Suppressor macrophage treated with lipopolysaccharide for 4 hours (primary cell): ENCODE measurements at regions not wholly inside any gene's neighbourhood (a gene's known extent, or its start where the extent isn't known, plus 50 kb on each side); places are given as distances from the start of the nearest gene placed in this dataset.
"Not testable (repeated sequence)": the region's sequence is repeated elsewhere in the genome, so short reads cannot be mapped to it uniquely, and the experiment has no call there.

Experiments used
- DNase-seq: peaks from one replicate; pipeline ENCODE4 v3.0.0-alpha.2; 2020

- DNase-seq, result no peak
These were observed 93.8 kb upstream of the MDM1 start for GRCh38 chr12:68425998-68426397.

GRCh38 chr12:68428211-68428610 lies 96.0 kb upstream of the MDM1 start:
- no peak for DNase-seq

GRCh38 chr12:68428724-68429501 lies 96.8 kb upstream of the MDM1 start:
- DNase-seq, result no peak

- DNase-seq, result no peak
These were observed 97.5 kb upstream of the MDM1 start for GRCh38 chr12:68429696-68430095.

- no peak for DNase-seq
These were observed 99.6 kb upstream of the MDM1 start for GRCh38 chr12:68431786-68432185.

- no peak for DNase-seq
These were observed 100.5 kb upstream of the MDM1 start for GRCh38 chr12:68432622-68433021.

- no peak for DNase-seq
These were observed 102.5 kb upstream of the MDM1 start for GRCh38 chr12:68434391-68435298.

GRCh38 chr12:68435299-68435637 lies 103.1 kb upstream of the MDM1 start:
- DNase-seq, result no peak

- DNase-seq, result no peak
These were observed 103.7 kb upstream of the MDM1 start for GRCh38 chr12:68435816-68436215.

GRCh38 chr12:68438601-68439000 lies 106.4 kb upstream of the MDM1 start:
- DNase-seq, result no peak

GRCh38 chr12:68439368-68440045 lies 107.3 kb upstream of the MDM1 start:
- DNase-seq, result no peak

- no peak for DNase-seq
These were observed 108.0 kb upstream of the MDM1 start for GRCh38 chr12:68440068-68440581.

GRCh38 chr12:68441167-68441566 lies 109.0 kb upstream of the MDM1 start:
- DNase-seq, result no peak

GRCh38 chr12:68442353-68442972 lies 110.3 kb upstream of the MDM1 start:
- not testable (repeated sequence) for DNase-seq

- DNase-seq, result not testable (repeated sequence)
These were observed 111.5 kb upstream of the MDM1 start for GRCh38 chr12:68443695-68444094.

GRCh38 chr12:68445824-68446223 lies 113.7 kb upstream of the MDM1 start:
- DNase-seq, result no peak

- no peak for DNase-seq
These were observed 114.2 kb upstream of the MDM1 start for GRCh38 chr12:68446384-68446783.

GRCh38 chr12:68446901-68447796 lies 115.0 kb upstream of the MDM1 start:
- DNase-seq, result peak; percentile 64

- no peak for DNase-seq
These were observed 115.7 kb upstream of the MDM1 start for GRCh38 chr12:68447797-68448260.

- DNase-seq, result no peak
These were observed 117.0 kb upstream of the MDM1 start for GRCh38 chr12:68449196-68449595.

GRCh38 chr12:68450947-68451260 lies 118.7 kb upstream of the MDM1 start:
- peak; percentile 63 for DNase-seq
